Activated gamma-delta T cell (primary cell): ENCODE measurements at regions not wholly inside any gene's neighbourhood (a gene's known extent, or its start where the extent isn't known, plus 50 kb on each side); places are given as distances from the start of the nearest gene placed in this dataset.
"Not testable (repeated sequence)": the region's sequence is repeated elsewhere in the genome, so short reads cannot be mapped to it uniquely, and the experiment has no call there.

Experiments
- DNase-seq: peaks from one replicate; lab custom pipeline; 2025; lab: John Stamatoyannopoulos, UW

- DNase-seq = no peak
These were observed 950.7 kb upstream of the FAM98A start for GRCh38 chr2:34549710-34550345.

GRCh38 chr2:34547900-34548299 is 948.8 kb upstream of the FAM98A start:
- DNase-seq = no peak

- DNase-seq = no peak
These were observed 948.2 kb upstream of the FAM98A start for GRCh38 chr2:34547340-34547739.

- no peak for DNase-seq
These were observed 946.5 kb upstream of the FAM98A start for GRCh38 chr2:34545486-34546136.

GRCh38 chr2:34534761-34535160 is 935.7 kb upstream of the FAM98A start:
- DNase-seq = no peak

GRCh38 chr2:34534341-34534740 is 935.2 kb upstream of the FAM98A start:
- DNase-seq = no peak

GRCh38 chr2:34533585-34534183 is 934.6 kb upstream of the FAM98A start:
- DNase-seq = no peak

- no peak for DNase-seq
These were observed 930.9 kb upstream of the FAM98A start for GRCh38 chr2:34529965-34530364.

GRCh38 chr2:34523958-34524514 is 924.9 kb upstream of the FAM98A start:
- no peak for DNase-seq

- no peak for DNase-seq
These were observed 920.6 kb upstream of the FAM98A start for GRCh38 chr2:34519659-34520058.

GRCh38 chr2:34498561-34498960 is 899.5 kb upstream of the FAM98A start:
- DNase-seq = no peak

GRCh38 chr2:34494192-34494591 is 895.1 kb upstream of the FAM98A start:
- not testable (repeated sequence) for DNase-seq

GRCh38 chr2:34492561-34493455 is 893.7 kb upstream of the FAM98A start:
- DNase-seq = no peak

- no peak for DNase-seq
These were observed 887.9 kb upstream of the FAM98A start for GRCh38 chr2:34486965-34487364.

- DNase-seq = no peak
These were observed 882.4 kb upstream of the FAM98A start for GRCh38 chr2:34481542-34481941.

- DNase-seq = no peak
These were observed 881.3 kb upstream of the FAM98A start for GRCh38 chr2:34480366-34480765.

- DNase-seq = no peak
These were observed 876.1 kb upstream of the FAM98A start for GRCh38 chr2:34475156-34475555.

GRCh38 chr2:34474646-34475045 is 875.5 kb upstream of the FAM98A start:
- no peak for DNase-seq

- DNase-seq = no peak
These were observed 848.0 kb upstream of the FAM98A start for GRCh38 chr2:34447097-34447496.

- DNase-seq = no peak
These were observed 824.2 kb upstream of the FAM98A start for GRCh38 chr2:34423301-34423700.

- no peak for DNase-seq
These were observed 820.8 kb upstream of the FAM98A start for GRCh38 chr2:34419856-34420255.

- no peak for DNase-seq
These were observed 817.8 kb upstream of the FAM98A start for GRCh38 chr2:34416856-34417255.
